Esophagus squamous epithelium (tissue), 4 donors: ENCODE measurements at regions not wholly inside any gene's neighbourhood (a gene's known extent, or its start where the extent isn't known, plus 50 kb on each side); places are given as distances from the start of the nearest gene placed in this dataset.

ENCODE experiments used
- CTCF ChIP-seq, 6 experiments: fragments of 450-650 bp in 4 of 6; fragments of 200-600 bp in 2 of 6; sonication (generic) in 2 of 6; IDR thresholded peaks; one replicate each; pipeline ENCODE4 v1.5.1; 2016 to 2019; ENCODE audit warnings: antibody characterized with exemption in 6 of 6, mild to moderate bottlenecking in 4 of 6, moderate library complexity in 4 of 6
- POLR2A ChIP-seq, 4 donors: fragments of 450-650 bp; IDR thresholded peaks; one replicate each; pipeline ENCODE4 v1.6.1; 2017; ENCODE audit warnings: antibody characterized with exemption in 4 of 4, mild to moderate bottlenecking in 4 of 4, moderate library complexity in 3 of 4

- no peak for TF ChIP-seq CTCF (IDR thresholded peaks at IDR 0.05)
- no peak for TF ChIP-seq POLR2A (IDR thresholded peaks at IDR 0.05)
Observed at GRCh38 chr5:131079232-131079631, 85.8 kb downstream of the HINT1 start.
